K562 (cell line): ENCODE measurements at regions not wholly inside any gene's neighbourhood (a gene's known extent, or its start where the extent isn't known, plus 50 kb on each side); places are given as distances from the start of the nearest gene placed in this dataset.

Experiments
- ASH1L ChIP-seq: fragments of 450-650 bp; IDR thresholded peaks from 2 replicates; pipeline ENCODE4 v1.6.1; 2018; ENCODE audit warnings: borderline replicate concordance, mild to moderate bottlenecking, low read depth; ENCODE audit not compliant: partially characterized antibody
- CBX3 ChIP-seq, 2 experiments: IDR thresholded peaks; 1 replicate in 1 of 2; 2 replicates in 1 of 2; pipeline ENCODE4 v1.6.1; 2012; ENCODE audit warnings: inconsistent platforms in 2 of 2, low read length in 2 of 2, borderline replicate concordance in 1 of 2, control low read depth in 1 of 2
- CEBPG ChIP-seq, 3 experiments: fragments of 200-800 bp in 1 of 3; sonication (Bioruptor generic) in 1 of 3; sonication (generic) in 1 of 3; formaldehyde crosslinking in 1 of 3; IDR thresholded peaks in 2 of 3; conservative IDR thresholded peaks in 1 of 3; 2 replicates each; pipeline versions ENCODE4 v1.6.1 to v1.8.0; 2016 to 2022; ENCODE audit warnings: missing compliant biosample characterization in 2 of 3, missing genetic modification characterization in 2 of 3, mild to moderate bottlenecking in 1 of 3, missing genetic modification reagents in 1 of 3
- ETS2 ChIP-seq: IDR thresholded peaks from 2 replicates; pipeline ENCODE4 v1.6.1; 2016; ENCODE audit warnings: borderline replicate concordance, missing genetic modification characterization, mild to moderate bottlenecking, moderate library complexity, missing compliant biosample characterization; ENCODE audit not compliant: poor library complexity, severe bottlenecking
- FOXO4 ChIP-seq: fragments of 450-650 bp; formaldehyde crosslinking; IDR thresholded peaks from 2 replicates; pipeline ENCODE4 v1.4.0; 2020; ENCODE audit warnings: mild to moderate bottlenecking, moderate library complexity
- MED1 ChIP-seq: sonication (generic); formaldehyde crosslinking; IDR thresholded peaks from 2 replicates; pipeline ENCODE4 v1.8.1; 2023; ENCODE audit warnings: missing genetic modification reagents, borderline replicate concordance
- NUFIP1 ChIP-seq: fragments of 450-650 bp; IDR thresholded peaks from 2 replicates; pipeline ENCODE4 v1.6.1; 2018; ENCODE audit not compliant: partially characterized antibody
- RFX7 ChIP-seq: fragments of 250-450 bp; sonication (Bioruptor Pico); IDR thresholded peaks from 2 replicates; pipeline ENCODE4 v1.5.1; 2021; ENCODE audit warnings: mild to moderate bottlenecking
- SIN3A ChIP-seq, 2 experiments: fragments of 150-350 bp in 1 of 2; IDR thresholded peaks; 2 replicates each; pipeline ENCODE4 v1.6.1; 2011 to 2016; ENCODE audit warnings: borderline replicate concordance in 2 of 2, low read depth in 2 of 2, low read length in 2 of 2, mild to moderate bottlenecking in 2 of 2, moderate library complexity in 2 of 2; ENCODE audit not compliant: control insufficient read depth in 1 of 2
- SMARCA4 ChIP-seq: fragments of 450-650 bp; IDR thresholded peaks from 2 replicates; pipeline ENCODE4 v1.6.1; 2016
- STAT6 ChIP-seq: sonication (generic); formaldehyde crosslinking; IDR thresholded peaks from 2 replicates; pipeline ENCODE4 v1.8.1; 2023; ENCODE audit warnings: mild to moderate bottlenecking, missing genetic modification reagents
- TARDBP ChIP-seq: fragments of 450-650 bp; IDR thresholded peaks from 2 replicates; pipeline ENCODE4 v1.6.1; 2016
- TRIM25 ChIP-seq: fragments of 450-650 bp; IDR thresholded peaks from 2 replicates; pipeline ENCODE4 v1.7.0; 2016; ENCODE audit warnings: borderline replicate concordance
- ZBTB17 ChIP-seq: fragments of 450-650 bp; formaldehyde crosslinking; IDR thresholded peaks from 2 replicates; pipeline ENCODE4 v1.4.0; 2020; ENCODE audit warnings: mild to moderate bottlenecking
- ZBTB49 ChIP-seq: sonication (generic); formaldehyde crosslinking; IDR thresholded peaks from 2 replicates; pipeline ENCODE4 v1.8.0; 2022; ENCODE audit warnings: missing genetic modification reagents, mild to moderate bottlenecking, borderline replicate concordance
- ZFP36 ChIP-seq: fragments of 150-350 bp; IDR thresholded peaks from 2 replicates; pipeline ENCODE4 v1.6.1; 2018; ENCODE audit warnings: low read length, low read depth; ENCODE audit not compliant: partially characterized antibody
- ZNF174 ChIP-seq: fragments of 250-450 bp; sonication (Bioruptor Pico); IDR thresholded peaks from 2 replicates; pipeline ENCODE4 v1.4.0; 2020; ENCODE audit warnings: mild to moderate bottlenecking

- peak; percentile 80; the same call in 1 of the 2 replicates for TF ChIP-seq ZBTB49 (CRISPR knock-in tag)
- TF ChIP-seq FOXO4 (CRISPR knock-in tag) = no peak
- TF ChIP-seq CEBPG (CRISPR knock-in tag; IDR thresholded peaks at IDR 0.05) = no peak
- TF ChIP-seq CEBPG (tag; conservative IDR thresholded peaks at IDR 0.05 in 1 of 2, IDR thresholded peaks at IDR 0.05 in 1 of 2) = no peak
- no peak for TF ChIP-seq SMARCA4
- TF ChIP-seq NUFIP1 = no peak
- no peak for TF ChIP-seq RFX7
- no peak for TF ChIP-seq TRIM25
- no peak for TF ChIP-seq ETS2 (tag)
- TF ChIP-seq ZNF174 (CRISPR knock-in tag) = no peak
- TF ChIP-seq STAT6 (CRISPR knock-in tag) = peak; percentile 93; the same call in 1 of the 2 replicates
- peak; percentile 94; the same call in 1 of the 2 replicates for TF ChIP-seq MED1 (CRISPR knock-in tag)
- TF ChIP-seq SIN3A (IDR thresholded peaks at IDR 0.05; ENCODE audit: borderline replicate concordance in 2 of 2, control insufficient read depth in 1 of 2, low read depth in 2 of 2, low read length in 2 of 2) = peak; percentile 72 to 76; a peak in 3 of 4 replicates
- TF ChIP-seq ZFP36 = peak; percentile 54
- TF ChIP-seq CBX3 (IDR thresholded peaks at IDR 0.05; ENCODE audit: borderline replicate concordance in 1 of 2, low read length in 2 of 2) = peak in 1 of 2 experiments; percentile 83; a peak in 1 of 3 replicates
- no peak for TF ChIP-seq ASH1L
- TF ChIP-seq TARDBP = no peak
- peak; percentile 87 for TF ChIP-seq ZBTB17
Measured at GRCh38 chr6:26156105-26156849, 69.0 kb downstream of the HFE start (continued).
